ENCODE measurements at regions not wholly inside any gene's neighbourhood (a gene's known extent, or its start where the extent isn't known, plus 50 kb on each side); places are given as distances from the start of the nearest gene placed in this dataset.

- no peaks in the 10 kb centered on the region for H3K36me3 Mint-ChIP-seq (ENCODE audit: insufficient read depth, unreplicated experiment)
- no TSS peak for BruUV-seq (replicated peaks)
- no peak for TF ChIP-seq CTCF (IDR thresholded peaks at IDR 0.05; ENCODE audit: unreplicated experiment)
- no peak overlapping the region for H3K27ac Mint-ChIP-seq (ENCODE audit: low read depth, unreplicated experiment)
- no peak for DNase-seq (ENCODE audit: unreplicated experiment)
- ChIA-PET POLR2A (interaction anchor here (0.6 kb wide), 1 partner anchor 40 kb away, joined by 3 read pairs; no protein-coding TSS in a partner anchor), CTCF (interaction anchor here (0.6 to 1.0 kb wide), 6 partner anchors 14 to 1616 kb away, joined by 3 to 8 read pairs (median 3); no protein-coding TSS in a partner anchor)
- peaks cover 16% of the 10 kb centered on the region for H3K4me1 Mint-ChIP-seq (ENCODE audit: insufficient read depth, unreplicated experiment)
- no peak overlapping the region for H3K4me3 Mint-ChIP-seq (ENCODE audit: unreplicated experiment)
- intact Hi-C loops (cut with micrococcal nuclease): no loop called here
- no peaks in the 10 kb centered on the region for H3K27me3 Mint-ChIP-seq (ENCODE audit: insufficient read depth, unreplicated experiment)
- H3K9me3 Mint-ChIP-seq (ENCODE audit: unreplicated experiment): no peaks in the 10 kb centered on the region
These were observed 1576.8 kb downstream of the CDH8 start for GRCh38 chr16:60459463-60459862.

- ChIA-PET POLR2A (no interaction called here), CTCF (no interaction called here)
- no peak overlapping the region for H3K27ac Mint-ChIP-seq (ENCODE audit: low read depth, unreplicated experiment)
- BruUV-seq (replicated peaks): no TSS peak
- H3K4me1 Mint-ChIP-seq (ENCODE audit: insufficient read depth, unreplicated experiment): peaks cover 10% of the 10 kb centered on the region
- no peak for TF ChIP-seq CTCF (IDR thresholded peaks at IDR 0.05; ENCODE audit: unreplicated experiment)
- intact Hi-C loops (cut with micrococcal nuclease): no loop called here
- DNase-seq (ENCODE audit: unreplicated experiment): no peak
- no peaks in the 10 kb centered on the region for H3K9me3 Mint-ChIP-seq (ENCODE audit: unreplicated experiment)
- no peak overlapping the region for H3K4me3 Mint-ChIP-seq (ENCODE audit: unreplicated experiment)
- H3K27me3 Mint-ChIP-seq (ENCODE audit: insufficient read depth, unreplicated experiment): no peaks in the 10 kb centered on the region
- H3K36me3 Mint-ChIP-seq (ENCODE audit: insufficient read depth, unreplicated experiment): no peaks in the 10 kb centered on the region
These were observed 1578.0 kb downstream of the CDH8 start for GRCh38 chr16:60458255-60458654.

- DNase-seq (ENCODE audit: unreplicated experiment): no peak
- H3K4me1 Mint-ChIP-seq (ENCODE audit: insufficient read depth, unreplicated experiment): no peaks in the 10 kb centered on the region
- TF ChIP-seq CTCF (IDR thresholded peaks at IDR 0.05; ENCODE audit: unreplicated experiment): no peak
These were observed 1583.6 kb downstream of the CDH8 start for GRCh38 chr16:60452646-60453045.

GRCh38 chr16:60438894-60439293, 1597.3 kb downstream of the CDH8 start:
- no TSS peak for BruUV-seq (replicated peaks)
- POLR2A ChIA-PET: interaction anchor here (0.5 kb wide), 1 partner anchor 205 kb away, joined by 3 read pairs; no protein-coding TSS in a partner anchor
- Mint-ChIP-seq H3K4me3 (ENCODE audit: unreplicated experiment) (no peak overlapping the region), H3K27ac (ENCODE audit: low read depth, unreplicated experiment) (no peak overlapping the region), H3K9me3 (ENCODE audit: unreplicated experiment) (no peaks in the 10 kb centered on the region), H3K27me3 (ENCODE audit: insufficient read depth, unreplicated experiment) (no peaks in the 10 kb centered on the region), H3K4me1 (ENCODE audit: insufficient read depth, unreplicated experiment) (no peaks in the 10 kb centered on the region), H3K36me3 (ENCODE audit: insufficient read depth, unreplicated experiment) (no peaks in the 10 kb centered on the region)
- intact Hi-C loops (cut with micrococcal nuclease): no loop called here
- DNase-seq (ENCODE audit: unreplicated experiment): no peak
- CTCF ChIA-PET: interaction anchor here (0.6 to 0.7 kb wide), 2 partner anchors 216 to 450 kb away, joined by 3 read pairs; no protein-coding TSS in a partner anchor
- no peak for TF ChIP-seq CTCF (IDR thresholded peaks at IDR 0.05; ENCODE audit: unreplicated experiment)

More at GRCh38 chr16:60452646-60453045, 1583.6 kb downstream of the CDH8 start:
- ChIA-PET POLR2A (no interaction called here), CTCF (no interaction called here)
- no peak overlapping the region for H3K27ac Mint-ChIP-seq (ENCODE audit: low read depth, unreplicated experiment)
- no peak overlapping the region for H3K4me3 Mint-ChIP-seq (ENCODE audit: unreplicated experiment)
- BruUV-seq (replicated peaks): no TSS peak
- no peaks in the 10 kb centered on the region for H3K9me3 Mint-ChIP-seq (ENCODE audit: unreplicated experiment)
- intact Hi-C loops (cut with micrococcal nuclease): no loop called here
- no peaks in the 10 kb centered on the region for H3K27me3 Mint-ChIP-seq (ENCODE audit: insufficient read depth, unreplicated experiment)
- H3K36me3 Mint-ChIP-seq (ENCODE audit: insufficient read depth, unreplicated experiment): no peaks in the 10 kb centered on the region
